ENCODE measurements at regions not wholly inside any gene's neighbourhood (a gene's known extent, or its start where the extent isn't known, plus 50 kb on each side); places are given as distances from the start of the nearest gene placed in this dataset.

DNA sequence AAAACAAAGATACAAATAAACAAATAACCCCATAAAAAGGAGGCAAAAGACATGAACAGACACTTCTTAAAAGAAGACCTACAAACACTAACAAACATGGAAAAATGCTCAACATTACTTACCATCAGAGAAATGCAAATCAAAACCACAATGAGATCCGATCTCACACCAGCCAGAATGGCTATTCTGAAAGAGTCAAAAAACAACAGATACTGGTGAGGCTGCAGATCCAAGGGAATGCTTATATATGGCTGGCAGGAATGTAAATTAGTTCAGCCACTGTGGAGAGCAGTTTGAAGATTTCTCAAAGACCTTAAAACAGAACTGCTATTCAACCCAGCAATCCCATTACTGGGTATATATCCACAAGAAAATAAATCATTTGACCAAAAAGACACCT, 80.4 kb upstream of the NRP1 start:
- no peak for DNase-seq (ENCODE audit: low read depth)
- TF ChIP-seq, protein P1, sequence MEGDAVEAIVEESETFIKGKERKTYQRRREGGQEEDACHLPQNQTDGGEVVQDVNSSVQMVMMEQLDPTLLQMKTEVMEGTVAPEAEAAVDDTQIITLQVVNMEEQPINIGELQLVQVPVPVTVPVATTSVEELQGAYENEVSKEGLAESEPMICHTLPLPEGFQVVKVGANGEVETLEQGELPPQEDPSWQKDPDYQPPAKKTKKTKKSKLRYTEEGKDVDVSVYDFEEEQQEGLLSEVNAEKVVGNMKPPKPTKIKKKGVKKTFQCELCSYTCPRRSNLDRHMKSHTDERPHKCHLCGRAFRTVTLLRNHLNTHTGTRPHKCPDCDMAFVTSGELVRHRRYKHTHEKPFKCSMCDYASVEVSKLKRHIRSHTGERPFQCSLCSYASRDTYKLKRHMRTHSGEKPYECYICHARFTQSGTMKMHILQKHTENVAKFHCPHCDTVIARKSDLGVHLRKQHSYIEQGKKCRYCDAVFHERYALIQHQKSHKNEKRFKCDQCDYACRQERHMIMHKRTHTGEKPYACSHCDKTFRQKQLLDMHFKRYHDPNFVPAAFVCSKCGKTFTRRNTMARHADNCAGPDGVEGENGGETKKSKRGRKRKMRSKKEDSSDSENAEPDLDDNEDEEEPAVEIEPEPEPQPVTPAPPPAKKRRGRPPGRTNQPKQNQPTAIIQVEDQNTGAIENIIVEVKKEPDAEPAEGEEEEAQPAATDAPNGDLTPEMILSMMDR (IDR thresholded peaks at IDR 0.05; ENCODE audit: insufficient read depth, low read depth, low read length, missing control alignments): no peak
- H3K4me3 ChIP-seq (ENCODE audit: low read depth, low read length): no peak overlapping the region

DNA sequence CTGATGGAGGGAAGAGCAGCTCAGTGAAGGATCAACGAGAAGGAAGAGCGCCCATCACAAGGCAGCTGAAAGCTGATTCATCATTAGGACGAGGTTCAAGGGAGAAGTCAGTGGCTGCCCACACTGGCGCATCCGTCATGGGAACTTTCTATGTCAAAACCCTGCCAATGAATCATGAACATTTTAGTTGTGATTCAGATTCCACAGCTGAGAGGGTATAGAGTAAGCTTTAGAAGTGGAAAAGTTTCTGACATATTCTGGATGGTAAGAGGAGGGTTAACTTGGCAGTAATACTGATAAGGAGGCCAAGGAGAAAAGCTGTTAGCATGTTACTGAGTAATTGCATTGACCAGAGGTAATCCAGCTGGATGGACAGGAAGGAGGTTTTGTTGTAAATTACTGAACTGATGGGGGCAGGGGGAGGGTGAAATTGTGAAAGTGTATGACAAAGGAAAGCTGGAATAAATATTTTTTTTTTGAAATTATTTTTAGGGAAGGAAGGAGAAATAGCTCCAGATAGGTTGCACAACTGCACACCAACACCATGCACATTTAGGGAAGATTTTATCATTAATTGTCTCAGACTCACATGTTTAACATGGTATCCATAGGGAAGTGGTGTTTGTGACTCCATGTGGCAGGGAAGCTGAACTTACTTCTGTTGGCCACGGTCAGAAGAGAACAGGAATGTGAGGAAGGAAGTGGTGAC, 78.3 kb upstream of the NRP1 start:
- TF ChIP-seq, protein P1 (IDR thresholded peaks at IDR 0.05; ENCODE audit: insufficient read depth, low read depth, low read length, missing control alignments): no peak
- H3K4me3 ChIP-seq (ENCODE audit: low read depth, low read length): no peak overlapping the region
- DNase-seq (ENCODE audit: low read depth): no peak

DNA sequence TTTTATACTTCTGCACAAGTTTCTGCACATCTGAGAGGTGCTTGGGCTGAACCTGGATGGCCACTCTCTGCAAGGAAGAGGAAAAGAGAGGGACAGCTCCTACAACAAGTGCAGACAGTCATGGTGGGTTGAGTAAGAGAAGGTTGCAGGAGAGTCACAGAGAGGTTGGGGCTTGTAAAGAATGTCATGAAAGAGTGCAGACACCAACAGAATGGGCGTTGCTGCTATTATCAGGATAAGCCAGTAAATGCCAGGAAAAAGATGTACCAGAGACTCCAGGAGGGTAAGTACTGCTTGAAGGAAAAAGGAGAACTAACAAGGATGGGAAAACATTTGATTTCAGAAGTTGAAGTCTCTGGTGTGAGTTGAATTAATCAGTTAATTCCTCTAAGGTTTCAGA, 77.8 kb upstream of the NRP1 start:
- TF ChIP-seq, protein P1 (IDR thresholded peaks at IDR 0.05; ENCODE audit: insufficient read depth, low read depth, low read length, missing control alignments): no peak
- no peak for DNase-seq (ENCODE audit: low read depth)

DNA sequence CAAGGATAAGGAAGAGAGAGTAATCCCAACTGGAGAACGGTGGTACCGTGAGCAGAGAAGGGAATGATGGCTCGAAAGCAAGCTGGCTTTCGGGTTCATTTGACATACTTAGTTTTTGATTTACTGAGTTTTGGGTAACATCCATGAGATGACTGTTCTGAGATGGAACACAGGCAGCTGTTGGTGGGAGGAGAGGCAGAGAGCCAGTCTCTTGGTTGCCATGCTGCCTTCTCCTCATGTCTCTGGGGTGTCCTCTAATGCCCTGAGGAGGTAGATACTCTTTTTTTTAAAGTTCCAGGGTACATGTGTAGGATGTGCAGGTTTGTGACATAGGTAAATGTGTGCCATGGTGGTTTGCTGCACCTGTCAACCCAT, 76.4 kb upstream of the NRP1 start:
- TF ChIP-seq, protein P1 (IDR thresholded peaks at IDR 0.05; ENCODE audit: insufficient read depth, low read depth, low read length, missing control alignments): no peak
- no peak overlapping the region for H3K4me3 ChIP-seq (ENCODE audit: low read depth, low read length)

More for the DNA sequence above, 77.8 kb upstream of the NRP1 start:
- H3K4me3 ChIP-seq (ENCODE audit: low read depth, low read length): no peak overlapping the region

DNA sequence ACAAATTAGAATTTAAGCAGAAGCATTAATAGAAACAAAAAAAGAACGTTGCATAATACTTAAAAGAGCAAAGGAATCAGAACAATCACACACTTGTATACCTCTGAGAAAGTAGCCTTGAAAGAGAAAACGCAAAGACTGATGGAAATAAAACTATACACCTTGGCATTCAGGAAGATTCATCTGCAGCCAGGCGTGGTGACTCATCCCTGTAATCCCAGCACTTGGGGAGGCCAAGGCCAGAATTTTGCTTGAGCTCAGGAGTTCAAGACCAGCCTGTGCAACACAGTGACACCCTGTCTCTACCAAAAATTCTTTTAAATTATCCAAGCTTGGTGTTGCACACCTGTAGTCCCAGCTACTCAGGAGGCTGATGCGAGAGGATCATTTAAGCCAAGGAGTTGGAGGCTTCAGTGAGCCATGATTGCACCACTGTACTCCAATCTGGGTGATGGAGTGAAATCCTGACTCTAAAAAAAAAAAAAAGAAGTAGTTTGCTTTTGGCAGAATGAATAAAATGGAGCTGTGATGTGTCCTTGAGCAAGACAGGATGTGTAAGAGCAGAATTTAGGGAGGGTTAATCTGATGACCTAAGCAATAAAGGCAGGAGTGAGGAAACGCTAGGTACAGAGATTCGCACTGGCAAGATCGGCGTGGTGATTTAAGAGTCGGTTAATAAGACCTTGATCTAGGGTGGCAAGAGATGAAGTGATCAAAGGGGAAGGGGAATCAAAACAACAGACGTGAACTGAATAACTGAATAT, 75.8 kb upstream of the NRP1 start:
- DNase-seq (ENCODE audit: low read depth): no peak
- H3K4me3 ChIP-seq (ENCODE audit: low read depth, low read length): no peak overlapping the region
- TF ChIP-seq, protein P1 (IDR thresholded peaks at IDR 0.05; ENCODE audit: insufficient read depth, low read depth, low read length, missing control alignments): no peak

More for the DNA sequence above, 76.4 kb upstream of the NRP1 start:
- no peak for DNase-seq (ENCODE audit: low read depth)

DNA sequence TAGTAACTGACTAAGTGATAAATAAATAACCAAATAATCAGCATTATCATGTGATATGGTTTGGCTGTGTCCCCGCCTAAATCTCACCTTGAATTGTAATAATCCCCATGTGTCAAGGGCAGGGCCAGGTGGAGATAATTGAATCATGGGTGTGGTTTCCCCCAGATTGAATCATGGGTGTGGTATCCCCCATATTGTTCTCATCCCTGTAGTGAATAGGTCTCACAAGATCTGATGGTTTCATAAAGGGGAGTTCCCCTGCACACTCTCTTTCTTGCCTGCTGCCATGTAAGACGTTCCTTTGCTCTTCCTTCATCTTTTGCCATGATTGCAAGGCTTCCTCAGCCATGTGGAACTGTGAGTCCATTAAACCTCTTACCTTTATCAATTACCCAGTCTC, 72.1 kb upstream of the NRP1 start:
- no peak overlapping the region for H3K4me3 ChIP-seq (ENCODE audit: low read depth, low read length)
- no peak for DNase-seq (ENCODE audit: low read depth)
- TF ChIP-seq, protein P1 (IDR thresholded peaks at IDR 0.05; ENCODE audit: insufficient read depth, low read depth, low read length, missing control alignments): no peak
